Chondrocyte (in vitro differentiated cells): ENCODE measurements at regions not wholly inside any gene's neighbourhood (a gene's known extent, or its start where the extent isn't known, plus 50 kb on each side); places are given as distances from the start of the nearest gene placed in this dataset.

Experiments
- DNase-seq: peaks from one replicate; pipeline ENCODE4 v3.0.0; 2021; ENCODE audit warnings: mixed read lengths, low spot score
- H3K27ac Mint-ChIP-seq: one replicate; pipeline ENCODE4 v1.8.0; 2021; ENCODE audit warnings: mild to moderate bottlenecking, moderate library complexity, mixed read lengths; ENCODE audit not compliant: unreplicated experiment
- H3K27me3 Mint-ChIP-seq: 2 replicates; pipeline ENCODE4 v1.8.0; 2021; ENCODE audit warnings: low read depth, mixed read lengths
- H3K36me3 Mint-ChIP-seq: 2 replicates; pipeline ENCODE4 v1.8.0; 2021; ENCODE audit warnings: low read depth, mixed read lengths
- H3K4me1 Mint-ChIP-seq: 2 replicates; pipeline ENCODE4 v1.8.0; 2021; ENCODE audit warnings: low read depth, mild to moderate bottlenecking, mixed read lengths
- H3K4me3 Mint-ChIP-seq: one replicate; pipeline ENCODE4 v1.8.0; 2021; ENCODE audit warnings: mild to moderate bottlenecking, moderate library complexity, mixed read lengths; ENCODE audit not compliant: unreplicated experiment
- H3K9me3 Mint-ChIP-seq: 2 replicates; pipeline ENCODE4 v1.8.0; 2021; ENCODE audit warnings: low read depth, mixed read lengths
- CTCF ChIP-seq: fragments of 200-600 bp; sonication (generic); IDR thresholded peaks from 2 replicates; pipeline ENCODE4 v1.5.0; 2021; ENCODE audit warnings: antibody characterized with exemption, mild to moderate bottlenecking, moderate library complexity

- no peaks in the 10 kb centered on the region for H3K27me3 Mint-ChIP-seq
Observed at GRCh38 chr2:31674446-31674845, 93.7 kb upstream of the SRD5A2 start.

GRCh38 chr2:31666878-31667277 is 86.1 kb upstream of the SRD5A2 start:
- Mint-ChIP-seq H3K36me3 (no peaks in the 10 kb centered on the region), H3K27ac (no peak overlapping the region), H3K9me3 (peaks cover 25% of the 10 kb centered on the region), H3K27me3 (peaks cover 3% of the 10 kb centered on the region), H3K4me3 (no peak overlapping the region), H3K4me1 (no peaks in the 10 kb centered on the region)
- no peak for TF ChIP-seq CTCF
- DNase-seq, result no peak

More at GRCh38 chr2:31674446-31674845, 93.7 kb upstream of the SRD5A2 start:
- H3K4me3 Mint-ChIP-seq, result no peak overlapping the region
- no peaks in the 10 kb centered on the region for H3K4me1 Mint-ChIP-seq
- H3K9me3 Mint-ChIP-seq, result peaks cover 44% of the 10 kb centered on the region
- TF ChIP-seq CTCF, result peak; percentile 13
- H3K27ac Mint-ChIP-seq, result no peak overlapping the region
- H3K36me3 Mint-ChIP-seq, result no peaks in the 10 kb centered on the region
- no peak for DNase-seq

- no peak overlapping the region for H3K4me3 Mint-ChIP-seq
- H3K27me3 Mint-ChIP-seq, result peaks cover 6% of the 10 kb centered on the region
- no peak for DNase-seq
- no peak for TF ChIP-seq CTCF
- H3K4me1 Mint-ChIP-seq, result no peaks in the 10 kb centered on the region
- H3K27ac Mint-ChIP-seq, result no peak overlapping the region
- H3K9me3 Mint-ChIP-seq, result peaks cover 18% of the 10 kb centered on the region
- H3K36me3 Mint-ChIP-seq, result no peaks in the 10 kb centered on the region
Observed at GRCh38 chr2:31664949-31665724, 84.4 kb upstream of the SRD5A2 start.

GRCh38 chr2:31660812-31661335 is 80.1 kb upstream of the SRD5A2 start:
- DNase-seq, result no peak
- Mint-ChIP-seq H3K4me3 (no peak overlapping the region), H3K4me1 (no peaks in the 10 kb centered on the region), H3K9me3 (peaks cover 18% of the 10 kb centered on the region), H3K27me3 (peaks cover 10% of the 10 kb centered on the region), H3K27ac (no peak overlapping the region), H3K36me3 (no peaks in the 10 kb centered on the region)
- no peak for TF ChIP-seq CTCF

GRCh38 chr2:31660165-31660564 is 79.4 kb upstream of the SRD5A2 start:
- Mint-ChIP-seq H3K4me1 (no peaks in the 10 kb centered on the region), H3K4me3 (no peak overlapping the region), H3K9me3 (peaks cover 18% of the 10 kb centered on the region), H3K27me3 (peaks cover 10% of the 10 kb centered on the region), H3K27ac (no peak overlapping the region), H3K36me3 (no peaks in the 10 kb centered on the region)
- no peak for TF ChIP-seq CTCF
- DNase-seq, result no peak
